ENCODE measurements at regions not wholly inside any gene's neighbourhood (a gene's known extent, or its start where the extent isn't known, plus 50 kb on each side); places are given as distances from the start of the nearest gene placed in this dataset.
"Not testable (repeated sequence)": the region's sequence is repeated elsewhere in the genome, so short reads cannot be mapped to it uniquely, and the experiment has no call there.

DNA sequence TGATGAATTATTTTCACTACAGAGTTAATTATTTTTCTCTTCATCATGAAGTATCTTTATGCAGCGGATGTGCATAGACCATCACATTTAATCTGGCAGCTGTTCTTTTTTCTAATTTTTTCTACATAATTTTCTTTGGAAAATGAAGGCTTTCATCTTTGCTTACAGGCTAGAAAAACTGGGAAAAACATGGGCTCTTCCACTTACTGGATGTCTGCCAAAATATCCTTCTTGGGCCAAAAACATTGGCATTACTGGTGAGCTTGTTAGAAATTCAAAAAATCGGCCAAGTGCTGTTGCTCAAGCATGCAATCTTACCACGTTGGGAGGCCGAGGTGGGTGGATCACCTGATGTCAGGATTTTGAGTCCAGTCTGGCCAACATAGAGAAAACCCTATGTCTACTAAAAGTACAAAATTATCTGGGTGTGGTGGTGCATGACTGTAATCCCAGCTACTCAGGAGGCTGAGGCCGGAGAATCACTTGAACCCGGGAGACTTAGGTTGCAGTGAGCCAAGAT lies 176.8 kb downstream of the ZNF737 start:
- no peak for DNase-seq

DNA sequence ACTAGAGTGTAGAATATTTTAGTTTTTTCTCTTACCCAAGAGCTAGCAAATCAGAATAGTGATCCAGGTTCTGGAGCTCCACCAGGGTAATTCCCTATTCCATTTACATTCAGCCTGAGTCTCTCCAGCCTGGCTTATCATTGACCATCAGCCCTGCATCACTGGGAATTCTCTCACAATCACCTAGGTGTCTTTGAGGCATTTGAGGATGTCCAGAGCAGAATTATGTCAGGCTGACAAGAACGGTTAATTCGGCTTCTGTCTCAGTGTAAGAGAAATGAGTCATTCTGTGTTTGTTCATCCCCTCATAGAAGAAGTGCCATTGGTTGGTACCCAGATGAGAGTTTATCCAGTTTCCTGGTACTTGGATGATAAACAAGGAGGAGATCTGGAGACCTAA lies 180.5 kb downstream of the ZNF737 start:
- no peak for DNase-seq

DNA sequence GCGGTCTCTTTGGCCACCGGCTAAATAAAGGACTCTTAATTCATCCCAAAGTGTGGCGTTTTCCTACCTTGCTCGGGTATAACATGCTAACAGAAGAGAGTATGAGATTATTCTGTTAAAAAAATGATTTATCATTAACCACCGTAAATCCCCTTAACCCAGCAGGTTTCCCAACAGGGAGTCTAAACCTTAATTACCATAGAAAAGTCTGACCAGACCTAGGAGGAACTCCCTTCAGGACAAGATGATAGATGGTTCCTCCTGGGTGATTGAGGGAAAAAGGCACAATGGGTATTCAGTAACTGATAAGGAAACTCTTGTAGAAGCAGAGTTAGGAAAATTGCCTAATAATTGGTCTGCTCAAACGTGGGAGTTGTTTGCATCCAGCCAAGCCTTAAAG lies 193.7 kb downstream of the ZNF737 start:
- DNase-seq = no peak

DNA sequence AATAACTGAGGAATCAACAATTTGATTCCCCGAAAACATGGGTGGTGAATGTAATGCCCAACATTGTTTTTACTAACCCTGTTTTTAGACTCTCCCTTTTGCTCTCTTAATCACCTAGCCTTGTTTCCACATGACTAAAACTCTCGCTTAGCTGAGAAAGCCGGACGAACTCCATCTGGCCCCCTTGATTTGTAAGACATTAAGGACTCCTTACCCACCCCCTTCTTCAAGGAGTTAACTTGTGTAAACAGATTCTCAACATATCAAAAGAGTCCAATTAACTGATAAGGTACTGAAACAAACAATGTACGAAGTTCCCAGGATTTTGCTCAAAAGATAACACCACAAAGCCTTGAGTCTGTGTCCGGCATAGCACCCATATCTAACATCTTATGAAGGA lies 194.3 kb downstream of the ZNF737 start:
- DNase-seq = not testable (repeated sequence)

DNA sequence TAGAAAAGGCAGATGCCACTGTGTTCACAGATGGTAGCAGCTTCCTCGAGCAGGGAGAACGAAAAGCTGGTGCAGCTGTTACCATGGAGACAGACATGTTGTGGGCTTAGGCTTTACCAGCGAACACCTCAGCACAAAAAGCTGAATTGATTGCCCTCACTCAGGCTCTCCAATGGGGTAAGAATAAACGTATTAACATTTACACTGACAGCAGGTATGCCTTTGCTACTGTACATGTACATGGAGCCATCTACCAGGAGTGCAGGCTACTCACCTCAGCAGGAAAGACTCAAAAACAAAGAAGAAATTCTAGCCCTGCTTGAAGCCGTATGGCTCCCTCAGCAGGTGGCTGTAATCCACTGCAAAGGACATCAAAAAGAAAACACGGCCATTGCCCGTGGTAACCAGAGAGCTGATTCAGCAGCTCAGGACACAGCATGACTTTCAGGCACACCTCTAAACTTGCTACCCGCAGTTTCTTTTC lies 197.7 kb downstream of the ZNF737 start:
- no peak for DNase-seq

DNA sequence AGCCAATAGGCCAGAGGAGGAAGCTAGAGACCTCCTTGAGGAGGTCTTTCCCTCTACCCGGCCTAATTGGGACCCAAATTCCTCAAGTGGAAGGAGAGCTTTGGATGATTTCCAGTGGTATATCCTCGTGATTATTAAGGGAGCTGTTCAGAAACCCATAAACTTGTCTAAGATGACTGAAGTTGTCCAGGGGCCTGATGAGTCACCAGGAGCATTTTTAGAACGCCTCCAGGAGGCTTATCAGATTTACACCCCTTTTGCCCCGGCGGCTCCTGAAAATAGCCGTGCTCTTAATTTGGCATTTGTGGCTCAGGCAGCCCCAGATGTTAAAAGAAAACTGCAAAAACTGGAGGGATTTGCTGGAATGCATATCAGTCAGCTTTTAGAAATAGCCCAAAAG lies 198.1 kb downstream of the ZNF486 start:
- no peak for DNase-seq

DNA sequence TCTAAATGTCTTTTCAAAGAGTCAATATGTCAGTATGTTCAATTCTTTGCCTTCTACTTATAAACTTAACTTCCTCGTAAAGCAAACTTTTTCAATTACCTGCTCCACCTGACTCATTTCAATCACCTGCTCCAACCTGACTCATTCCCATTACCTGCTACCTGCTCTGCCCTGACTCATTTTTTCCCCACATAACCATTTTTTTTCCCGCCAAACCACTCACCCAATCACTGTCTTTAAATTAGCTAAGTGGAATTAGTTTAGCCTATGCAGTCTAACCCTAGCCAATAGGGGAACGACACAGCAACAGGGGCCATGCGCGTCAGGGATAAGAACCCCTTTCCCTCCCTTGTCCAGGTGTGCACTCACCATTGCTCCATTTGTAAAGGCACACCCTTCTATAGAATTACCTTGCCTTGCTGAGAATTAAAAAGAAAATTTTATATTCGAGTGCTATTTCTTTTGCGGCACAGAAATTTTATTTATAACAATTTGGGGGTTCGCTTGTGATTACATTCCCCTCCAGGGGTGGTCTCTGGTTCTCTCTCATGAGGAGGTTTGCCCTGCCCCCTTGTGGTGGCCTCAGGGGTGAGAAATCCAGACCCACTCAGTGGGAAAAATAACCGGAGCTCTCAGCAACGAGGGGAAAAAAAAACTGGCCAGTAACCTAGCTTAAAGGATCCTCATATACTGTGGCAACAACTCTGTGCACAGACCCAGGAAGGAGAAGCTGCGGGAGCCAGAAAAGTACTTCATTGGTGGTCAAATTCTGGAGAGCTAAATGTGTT lies 193.1 kb downstream of the ZNF486 start:
- no peak for DNase-seq

DNA sequence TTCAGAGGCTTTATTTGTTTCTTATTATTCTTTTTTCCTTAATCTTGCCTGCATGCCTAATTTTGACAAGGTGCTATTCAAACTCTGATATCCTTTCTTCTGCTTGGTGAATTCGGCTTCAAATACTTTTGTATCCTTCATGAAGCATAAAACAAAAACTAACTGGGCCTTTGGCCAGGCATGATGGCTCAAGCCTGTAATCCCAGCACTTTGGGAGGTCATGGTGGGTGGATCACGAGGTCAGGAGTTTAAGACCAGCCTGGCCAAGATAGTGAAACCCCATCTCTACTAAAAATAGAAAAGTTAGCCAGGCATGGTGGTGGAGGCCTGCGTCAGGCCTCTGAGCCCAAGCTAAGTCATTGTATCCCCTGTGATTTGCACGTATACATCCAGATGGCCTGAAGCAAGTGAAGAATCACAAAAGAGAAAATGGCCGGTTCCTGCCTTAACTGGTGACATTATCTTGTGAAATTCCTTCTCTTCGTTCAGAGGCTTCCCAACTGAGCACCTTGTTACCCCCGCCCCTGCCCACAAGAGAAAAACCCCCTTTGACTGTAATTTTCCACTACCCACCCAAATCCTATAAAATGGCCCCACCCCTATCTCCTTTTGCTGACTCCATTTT lies 191.9 kb downstream of the ZNF486 start:
- not testable (repeated sequence) for DNase-seq

DNA sequence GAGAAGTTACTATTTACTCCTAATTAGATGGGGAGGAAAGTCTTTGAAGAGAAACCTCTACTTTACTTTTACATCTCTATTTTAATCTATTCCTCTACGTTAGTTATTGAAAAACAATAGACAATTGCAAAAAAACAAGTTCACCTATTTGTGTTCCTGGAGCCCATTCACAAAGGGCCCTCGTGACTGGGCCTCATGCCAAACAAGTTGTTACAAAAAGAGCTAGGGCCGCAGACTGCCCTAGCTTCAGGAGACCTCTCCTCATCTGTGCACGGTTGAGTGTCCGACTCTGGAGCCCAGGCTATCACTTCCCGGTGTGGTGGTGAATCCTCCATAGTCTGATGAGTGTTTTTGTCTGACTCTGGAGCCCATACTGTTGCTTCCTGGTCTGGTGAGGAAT lies 190.9 kb downstream of the ZNF486 start:
- DNase-seq = no peak

DNA sequence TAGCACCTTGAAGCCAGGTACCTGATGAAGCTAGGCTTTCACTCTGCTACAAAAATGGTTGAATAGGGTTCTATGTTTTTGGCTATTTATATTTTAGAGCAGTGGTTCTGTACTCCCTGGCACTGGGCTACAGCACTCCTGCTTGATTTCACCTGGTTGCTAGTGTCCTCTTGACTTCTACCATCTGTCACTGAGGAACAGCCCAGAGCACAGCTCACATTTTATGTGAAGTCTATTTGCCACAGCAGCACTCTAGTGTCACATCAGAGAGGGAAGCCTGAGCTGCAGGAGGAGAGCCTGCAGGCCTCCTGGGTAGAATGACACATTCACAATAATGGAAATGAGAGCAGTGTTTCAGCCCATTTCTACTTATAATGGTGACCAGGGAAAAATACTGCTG lies 184.2 kb downstream of the ZNF486 start:
- no peak for DNase-seq

DNA sequence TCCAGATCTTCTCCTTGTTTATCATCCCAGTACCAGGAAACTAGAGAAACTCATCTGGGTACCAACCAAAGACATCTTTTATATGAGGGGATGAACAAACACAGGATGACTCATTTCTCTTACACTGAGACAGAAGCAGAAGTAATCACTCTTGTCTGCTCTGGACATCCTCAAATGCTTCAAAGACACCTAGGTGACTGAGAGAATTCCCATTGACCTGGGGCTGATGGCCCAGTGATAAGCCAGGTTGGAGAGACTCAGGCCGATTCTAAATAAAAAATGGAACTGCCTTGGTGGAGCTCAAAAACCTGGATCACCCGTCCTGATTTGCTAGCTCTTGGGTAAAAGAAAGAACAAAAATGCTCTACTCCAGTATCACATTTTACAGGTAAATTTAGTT lies 182.2 kb downstream of the ZNF486 start:
- no peak for DNase-seq

DNA sequence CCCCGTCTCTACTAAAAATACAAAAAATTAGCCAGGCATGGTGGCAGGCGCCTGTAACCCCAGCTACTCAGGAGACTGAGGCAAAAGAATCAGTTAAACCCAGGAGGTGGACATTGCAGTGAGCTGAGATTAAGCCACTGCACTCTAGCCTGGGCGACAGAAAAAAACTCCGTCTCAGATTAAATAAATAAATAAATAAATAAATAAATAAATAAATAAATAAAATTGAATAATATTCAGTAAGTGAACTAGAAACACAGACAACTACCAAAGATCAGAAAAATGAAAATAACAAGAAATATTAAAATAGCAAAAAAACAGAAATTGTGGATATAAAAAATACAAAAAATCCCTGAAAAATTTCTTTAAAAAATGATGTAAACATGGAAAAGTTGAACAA lies 172.4 kb downstream of the ZNF486 start:
- DNase-seq = no peak

DNA sequence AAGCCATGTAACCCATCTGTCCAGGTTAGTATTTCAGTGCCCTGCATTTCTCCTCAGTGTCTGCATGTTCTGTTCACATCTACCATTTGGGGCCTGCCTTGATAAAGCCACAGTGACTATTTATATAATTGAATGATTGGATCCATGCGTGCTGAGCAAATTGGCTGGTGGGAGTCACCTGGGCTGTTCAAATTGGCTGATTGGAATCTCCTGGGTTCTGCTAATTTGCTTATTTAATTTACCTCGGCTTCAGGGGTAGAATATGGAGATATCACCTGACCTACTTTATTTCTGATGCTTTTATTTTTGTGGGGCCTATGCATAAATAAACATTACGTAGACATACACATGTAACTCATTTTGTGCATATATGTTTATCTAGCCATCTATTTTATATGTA lies 167.7 kb downstream of the ZNF486 start:
- no peak for DNase-seq

DNA sequence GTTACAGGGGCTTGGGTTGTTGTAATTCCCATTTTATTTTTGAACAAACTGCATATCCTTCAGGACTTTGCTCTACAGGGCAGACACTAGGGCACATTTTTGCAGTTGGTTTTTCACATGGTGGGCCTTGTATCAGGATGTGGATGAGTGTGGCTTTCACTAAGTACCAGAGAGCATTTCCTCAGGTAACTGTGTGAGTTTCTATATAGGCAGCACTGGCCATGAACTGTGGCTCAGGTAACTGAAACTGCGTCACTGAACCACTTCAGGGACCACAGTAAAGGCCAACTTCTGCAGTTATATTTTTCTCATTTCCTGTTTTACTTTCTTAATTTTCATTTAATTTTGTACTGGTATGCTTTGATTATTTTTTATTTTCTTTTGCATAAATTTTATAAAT lies 166.5 kb downstream of the ZNF486 start:
- no peak for DNase-seq

DNA sequence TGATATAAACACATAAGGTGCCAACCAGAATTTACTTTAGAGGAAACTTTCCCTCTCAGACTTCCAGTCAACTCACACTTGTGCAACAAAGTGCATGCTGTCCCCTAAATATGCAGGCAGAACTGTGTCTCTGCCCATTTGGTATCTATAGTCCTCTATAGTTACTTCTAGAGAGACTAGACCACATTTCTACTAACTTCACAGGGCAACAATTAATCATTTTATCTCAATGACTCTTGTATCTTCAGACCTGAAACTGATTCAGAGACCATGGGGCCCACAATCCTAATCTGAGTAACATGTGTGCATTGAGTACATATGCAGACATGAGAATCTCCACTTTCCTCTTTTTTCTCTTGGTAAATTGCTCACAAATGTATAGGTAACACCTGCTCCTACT lies 158.1 kb downstream of the ZNF486 start:
- DNase-seq = no peak

DNA sequence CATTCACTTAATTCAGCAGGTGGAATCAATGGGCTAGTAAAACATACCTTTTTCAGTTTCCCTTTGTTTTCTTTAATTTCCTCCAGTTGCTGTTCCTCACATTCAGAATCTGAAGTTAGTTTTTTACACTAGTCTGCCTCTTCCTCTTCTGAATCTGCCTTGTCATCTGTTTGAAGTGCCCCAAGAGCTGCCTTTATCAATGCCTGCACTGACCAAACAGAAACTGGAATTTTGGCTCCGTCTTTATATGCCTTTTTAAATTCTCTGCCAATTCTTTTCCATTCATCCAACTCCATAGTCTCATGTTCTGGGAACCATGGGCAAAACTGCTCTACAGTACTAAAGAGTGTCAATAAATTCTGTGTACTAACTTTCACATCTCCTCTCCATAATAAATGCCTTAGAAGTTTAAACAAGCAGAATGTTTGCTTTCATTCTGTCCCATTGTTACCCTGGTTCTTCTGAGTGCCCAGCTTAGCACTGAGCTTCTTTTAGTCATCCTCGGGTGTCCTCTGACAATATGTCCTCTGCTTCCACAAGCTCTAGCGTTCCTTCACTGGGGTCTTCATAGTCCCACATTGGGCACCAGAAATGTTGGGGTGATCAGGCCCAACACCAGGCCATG lies 154.2 kb downstream of the ZNF486 start:
- DNase-seq = no peak

DNA sequence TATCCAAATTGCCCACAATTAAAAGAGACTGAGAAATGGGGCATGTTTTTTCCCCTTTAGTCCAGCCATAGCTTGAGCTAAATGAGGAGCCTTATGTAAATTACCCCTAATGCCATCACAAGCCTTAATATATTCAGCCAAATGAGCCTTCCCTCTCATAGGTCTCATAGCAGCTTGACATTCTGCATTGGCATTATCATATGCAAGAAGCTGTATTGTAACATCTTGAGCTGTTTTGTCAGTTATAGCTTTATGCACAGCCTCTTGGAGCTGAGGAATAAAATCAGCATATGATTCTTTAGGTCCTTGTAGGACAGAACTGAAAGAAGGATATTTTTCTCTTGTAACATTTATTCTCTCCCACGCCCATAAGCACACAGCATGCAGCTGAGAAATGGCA lies 153.2 kb downstream of the ZNF486 start:
- no peak for DNase-seq

DNA sequence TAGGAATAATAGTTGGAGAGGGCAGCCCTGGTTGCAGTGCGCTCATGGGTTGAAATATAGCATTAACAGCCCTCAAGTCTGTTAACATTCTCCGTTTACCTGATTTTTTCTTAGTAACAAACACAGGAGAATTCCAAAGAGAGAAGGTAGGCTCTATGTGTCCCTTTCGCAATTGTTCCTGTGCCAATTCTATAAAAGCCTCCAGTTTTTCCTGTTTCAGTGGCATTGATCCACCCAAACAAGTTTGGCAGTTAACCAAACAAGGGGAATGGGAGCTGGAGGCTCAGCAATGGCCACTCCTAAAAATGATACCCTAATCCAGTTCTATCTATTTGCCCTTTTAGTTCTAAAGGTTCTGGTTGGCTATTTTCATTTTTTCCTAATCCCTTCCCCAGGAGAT lies 151.6 kb downstream of the ZNF486 start:
- no peak for DNase-seq

DNA sequence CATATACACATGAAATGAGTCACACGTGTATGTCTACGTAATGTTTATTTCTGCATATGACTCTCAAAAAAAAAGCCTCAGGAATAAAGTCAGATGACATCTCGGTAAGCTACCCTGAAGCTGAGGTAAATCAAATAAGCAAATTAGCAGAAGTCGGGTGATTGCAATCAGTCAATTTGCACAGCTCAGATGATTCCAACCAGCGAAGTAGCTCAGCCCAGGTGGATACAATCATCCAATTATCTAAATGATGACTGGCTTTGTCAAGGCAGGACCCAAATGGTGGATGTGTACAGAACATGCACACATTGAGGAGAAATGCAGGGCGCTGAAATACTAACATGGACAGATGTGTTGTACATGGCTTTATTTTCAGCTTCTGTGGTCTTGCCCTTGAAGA lies 148.5 kb downstream of the ZNF486 start:
- no peak for DNase-seq

DNA sequence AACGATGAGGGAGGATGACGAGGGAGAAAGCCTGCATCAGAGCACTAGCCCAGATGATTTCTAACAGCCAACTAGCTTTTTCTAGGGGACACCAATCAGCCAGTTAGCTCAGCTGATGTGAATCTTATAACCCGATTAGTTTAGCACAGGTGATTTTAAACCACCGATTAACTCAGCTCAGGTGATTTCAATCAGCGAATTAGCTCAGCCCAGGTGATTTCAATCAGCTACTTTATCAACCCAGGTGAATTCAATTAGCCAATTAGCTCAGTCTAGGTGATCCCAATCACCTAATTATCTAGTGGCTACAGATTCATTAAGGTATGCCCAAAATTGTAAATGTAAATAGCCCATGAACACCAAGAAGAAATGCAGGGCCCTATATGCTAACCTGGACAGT lies 146.9 kb downstream of the ZNF486 start:
- DNase-seq = no peak

DNA sequence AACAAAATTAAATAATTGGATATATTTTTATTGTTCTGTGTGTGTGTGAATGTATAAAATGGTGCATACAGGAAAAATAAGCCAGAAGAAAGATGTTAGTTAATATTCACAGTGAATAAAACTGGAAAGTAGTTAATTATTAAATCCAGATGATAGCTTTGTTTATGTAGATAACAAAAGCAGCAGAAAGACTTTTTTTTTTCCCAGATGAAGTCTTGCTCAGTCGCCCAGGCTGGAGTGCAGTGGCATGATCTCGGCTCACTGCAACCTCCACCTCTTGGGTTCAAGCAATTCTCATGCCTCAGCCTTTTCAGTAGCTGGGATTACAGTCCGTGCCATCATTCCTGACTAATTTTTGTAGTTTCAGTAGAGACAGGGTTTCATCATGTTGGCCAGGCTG lies 140.1 kb downstream of the ZNF486 start:
- no peak for DNase-seq

DNA sequence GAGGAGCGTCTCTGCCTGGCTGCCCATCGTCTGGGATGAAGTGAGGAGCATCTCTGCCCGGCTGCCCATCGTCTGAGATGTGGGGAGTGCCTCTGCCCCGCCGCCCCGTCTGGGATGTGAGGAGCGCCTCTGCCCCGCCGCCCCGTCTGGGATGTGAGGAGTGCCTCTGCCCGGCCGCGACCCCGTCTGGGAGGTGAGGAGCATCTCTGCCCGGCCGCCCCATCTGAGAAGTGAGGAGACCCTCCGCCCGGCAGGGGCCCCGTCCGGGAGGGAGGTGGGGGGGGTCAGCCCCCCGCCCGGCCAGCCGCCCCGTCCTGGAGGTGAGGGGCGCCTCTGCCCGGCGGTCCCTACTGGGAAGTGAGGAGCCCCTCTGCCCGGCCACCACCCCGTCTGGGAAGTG lies 129.3 kb downstream of the ZNF486 start:
- not testable (repeated sequence) for DNase-seq

DNA sequence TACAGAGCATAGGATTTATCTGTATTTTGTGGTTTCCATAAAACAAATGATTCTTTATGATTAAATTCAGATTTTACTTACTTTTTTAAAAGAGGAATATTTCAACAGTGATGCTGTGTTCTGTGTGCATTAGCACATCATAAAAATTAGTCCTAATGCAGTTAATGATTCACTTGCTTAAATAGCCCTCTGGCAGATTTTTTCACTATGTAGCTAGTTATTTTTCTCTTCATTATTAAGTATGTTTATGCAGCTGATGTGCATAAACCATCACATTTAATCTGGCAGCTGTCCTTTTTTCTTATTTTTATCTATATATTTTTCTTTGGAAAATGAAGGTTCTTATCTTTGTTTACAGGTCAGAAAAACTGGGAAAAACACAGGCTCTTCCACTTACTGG lies 127.2 kb downstream of the ZNF486 start:
- no peak for DNase-seq

DNA sequence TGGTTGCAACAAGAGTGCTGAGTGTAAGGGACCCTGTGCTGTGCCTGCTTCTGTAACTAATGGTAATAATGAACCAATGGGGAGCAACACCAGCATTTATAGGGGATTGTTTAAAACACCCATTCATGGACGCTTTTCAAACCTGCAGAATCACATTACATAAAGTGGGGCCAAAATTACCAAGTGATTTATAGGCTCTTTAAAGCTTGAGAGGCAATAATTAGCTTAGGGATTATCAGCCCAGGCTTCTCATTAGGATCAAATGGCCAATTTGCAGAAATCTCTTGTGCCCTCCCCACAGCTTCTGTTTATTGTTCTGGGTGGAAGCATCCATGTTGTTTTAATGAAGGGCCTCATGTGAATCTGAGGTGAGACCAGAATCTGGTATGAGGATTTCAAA lies 125.5 kb downstream of the ZNF486 start:
- not testable (repeated sequence) for DNase-seq
